ENCODE measurements at regions not wholly inside any gene's neighbourhood (a gene's known extent, or its start where the extent isn't known, plus 50 kb on each side); places are given as distances from the start of the nearest gene placed in this dataset.

DNA sequence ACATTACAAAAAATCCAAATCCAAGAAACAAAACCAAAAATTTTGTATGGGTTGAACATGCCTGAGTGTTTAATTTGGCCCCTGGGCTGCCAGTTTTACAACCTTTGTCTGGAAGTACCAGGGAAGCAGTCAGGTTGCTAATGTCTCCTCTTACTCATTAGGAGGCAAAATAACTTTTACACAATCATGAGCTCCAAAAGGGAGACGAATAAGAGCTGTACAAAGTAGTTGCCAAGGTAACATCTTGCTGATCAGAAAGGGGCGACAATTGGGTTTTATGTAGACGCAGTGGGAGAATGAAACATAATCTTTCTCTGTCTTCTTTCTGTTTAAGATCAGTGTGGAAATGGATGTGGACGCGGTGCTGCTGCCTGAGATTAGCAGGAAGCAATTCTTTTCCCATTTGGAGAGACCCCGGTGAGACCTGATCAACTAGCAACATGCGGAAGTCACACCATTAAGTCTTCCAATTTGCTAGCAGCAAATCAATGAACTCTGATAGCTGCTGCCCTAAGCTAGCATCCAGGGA, 90.7 kb upstream of the IGFBP7 start:
- no peak overlapping the region for H3K27ac ChIP-seq (ENCODE audit: low read depth in 1 of 2, low read length in 1 of 2)

DNA sequence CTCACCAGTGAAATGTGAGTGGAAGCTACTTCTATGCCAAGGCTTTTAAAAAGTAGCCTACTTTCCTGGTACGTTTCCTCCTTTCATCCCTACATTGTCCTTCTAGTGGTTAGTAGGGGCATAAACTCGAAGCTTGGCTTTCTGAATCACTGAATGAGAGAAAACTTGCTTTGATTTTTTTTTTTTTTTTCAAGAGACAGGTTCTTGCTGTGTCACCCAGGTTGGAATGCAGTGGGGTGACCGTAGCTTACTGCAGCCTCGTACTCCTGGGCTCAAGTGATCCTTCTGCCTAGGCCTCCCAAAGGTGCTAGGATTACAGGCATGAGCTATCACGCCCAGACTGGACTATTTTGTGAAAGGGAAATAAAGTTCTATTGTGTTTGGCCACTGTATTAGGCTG, 89.1 kb upstream of the IGFBP7 start:
- Histone ChIP-seq H3K4me1 (ENCODE audit: control insufficient read depth in 5 of 5, insufficient read depth in 5 of 5, low read length in 5 of 5) (peaks cover 0 to 6% (median 0%) of the 10 kb centered on the region in 5 donors), H3K27me3 (ENCODE audit: control insufficient read depth in 3 of 3, insufficient read depth in 3 of 3, low read length in 2 of 3) (no peaks in the 10 kb centered on the region), H3K9ac (ENCODE audit: insufficient read depth in 1 of 2, low read length in 2 of 2) (no peak overlapping the region), H3K9me3 (ENCODE audit: control insufficient read depth in 4 of 4, insufficient read depth in 3 of 4, low read length in 3 of 4) (peaks cover 0 to 4% (median 0%) of the 10 kb centered on the region in 4 donors), H3K36me3 (ENCODE audit: control insufficient read depth in 4 of 4, insufficient read depth in 4 of 4, low read length in 4 of 4) (no peaks in the 10 kb centered on the region), H3K27ac (ENCODE audit: low read depth in 1 of 2, low read length in 1 of 2) (no peak overlapping the region), H3K4me3 (no peak overlapping the region)
- ATAC-seq (ENCODE audit: insufficient read depth, low FRiP score) (no peak), DNase-seq (no peak)
- 77 to 80% methylated on average over 5 of the region's 5 CpGs for WGBS, 2 donors
- TF ChIP-seq, protein P1, sequence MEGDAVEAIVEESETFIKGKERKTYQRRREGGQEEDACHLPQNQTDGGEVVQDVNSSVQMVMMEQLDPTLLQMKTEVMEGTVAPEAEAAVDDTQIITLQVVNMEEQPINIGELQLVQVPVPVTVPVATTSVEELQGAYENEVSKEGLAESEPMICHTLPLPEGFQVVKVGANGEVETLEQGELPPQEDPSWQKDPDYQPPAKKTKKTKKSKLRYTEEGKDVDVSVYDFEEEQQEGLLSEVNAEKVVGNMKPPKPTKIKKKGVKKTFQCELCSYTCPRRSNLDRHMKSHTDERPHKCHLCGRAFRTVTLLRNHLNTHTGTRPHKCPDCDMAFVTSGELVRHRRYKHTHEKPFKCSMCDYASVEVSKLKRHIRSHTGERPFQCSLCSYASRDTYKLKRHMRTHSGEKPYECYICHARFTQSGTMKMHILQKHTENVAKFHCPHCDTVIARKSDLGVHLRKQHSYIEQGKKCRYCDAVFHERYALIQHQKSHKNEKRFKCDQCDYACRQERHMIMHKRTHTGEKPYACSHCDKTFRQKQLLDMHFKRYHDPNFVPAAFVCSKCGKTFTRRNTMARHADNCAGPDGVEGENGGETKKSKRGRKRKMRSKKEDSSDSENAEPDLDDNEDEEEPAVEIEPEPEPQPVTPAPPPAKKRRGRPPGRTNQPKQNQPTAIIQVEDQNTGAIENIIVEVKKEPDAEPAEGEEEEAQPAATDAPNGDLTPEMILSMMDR (IDR thresholded peaks at IDR 0.05; ENCODE audit: control extremely low read depth, extremely low read depth): no peak

More for the DNA sequence above, 90.7 kb upstream of the IGFBP7 start:
- no peaks in the 10 kb centered on the region for H3K36me3 ChIP-seq (ENCODE audit: control insufficient read depth in 4 of 4, insufficient read depth in 4 of 4, low read length in 4 of 4)
- H3K9me3 ChIP-seq (ENCODE audit: control insufficient read depth in 4 of 4, insufficient read depth in 3 of 4, low read length in 3 of 4): no peaks in the 10 kb centered on the region
- peaks cover 0 to 6% (median 0%) of the 10 kb centered on the region in 5 donors for H3K4me1 ChIP-seq (ENCODE audit: control insufficient read depth in 5 of 5, insufficient read depth in 5 of 5, low read length in 5 of 5)
- no peaks in the 10 kb centered on the region for H3K27me3 ChIP-seq (ENCODE audit: control insufficient read depth in 3 of 3, insufficient read depth in 3 of 3, low read length in 2 of 3)
- TF ChIP-seq, protein P1 (IDR thresholded peaks at IDR 0.05; ENCODE audit: control extremely low read depth, extremely low read depth): no peak
- H3K4me3 ChIP-seq: no peak overlapping the region
- no peak overlapping the region for H3K9ac ChIP-seq (ENCODE audit: insufficient read depth in 1 of 2, low read length in 2 of 2)
- 62% methylated on average over 7 of the region's 7 CpGs for WGBS, 2 donors
- no peak for DNase-seq
- no peak for ATAC-seq (ENCODE audit: insufficient read depth, low FRiP score)

DNA sequence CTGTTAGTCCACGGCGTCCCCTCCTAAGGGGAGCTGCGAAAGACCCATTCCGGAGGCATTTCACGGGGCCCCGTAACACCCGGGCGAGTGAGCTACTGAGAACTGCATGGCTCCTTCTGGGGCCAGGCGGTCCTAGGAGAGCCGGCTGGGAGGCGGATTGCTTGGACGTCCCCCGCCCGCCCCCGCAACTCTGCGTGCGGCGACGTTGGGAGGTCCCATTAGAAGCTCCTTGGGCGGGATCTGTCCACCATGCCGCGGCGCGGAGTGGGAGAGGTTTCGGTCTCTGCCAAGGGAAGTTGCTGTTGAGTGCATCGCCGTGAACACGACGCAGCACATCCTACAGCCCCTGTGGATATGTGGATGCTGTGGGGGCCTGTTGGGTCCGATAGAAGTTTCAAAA, 85.4 kb upstream of the IGFBP7 start:
- H3K9ac ChIP-seq (ENCODE audit: insufficient read depth in 1 of 2, low read length in 2 of 2): no peak overlapping the region
- H3K36me3 ChIP-seq (ENCODE audit: control insufficient read depth in 4 of 4, insufficient read depth in 4 of 4, low read length in 4 of 4): no peaks in the 10 kb centered on the region
- DNase-seq (no peak), ATAC-seq (ENCODE audit: insufficient read depth, low FRiP score) (no peak)
- H3K27ac ChIP-seq (ENCODE audit: low read depth in 1 of 2, low read length in 1 of 2): no peak overlapping the region
- TF ChIP-seq, protein P1 (IDR thresholded peaks at IDR 0.05; ENCODE audit: control extremely low read depth, extremely low read depth): no peak
- no peak overlapping the region for H3K4me3 ChIP-seq
- peaks cover 0 to 5% (median 0%) of the 10 kb centered on the region in 4 donors for H3K9me3 ChIP-seq (ENCODE audit: control insufficient read depth in 4 of 4, insufficient read depth in 3 of 4, low read length in 3 of 4)
- H3K4me1 ChIP-seq (ENCODE audit: control insufficient read depth in 5 of 5, insufficient read depth in 5 of 5, low read length in 5 of 5): peaks cover 0 to 16% (median 3%) of the 10 kb centered on the region in 5 donors
- 69 to 76% methylated on average over 30 of the region's 30 CpGs for WGBS, 2 donors
- no peaks in the 10 kb centered on the region for H3K27me3 ChIP-seq (ENCODE audit: control insufficient read depth in 3 of 3, insufficient read depth in 3 of 3, low read length in 2 of 3)
